GM10248 (cell line): ENCODE measurements at regions not wholly inside any gene's neighbourhood (a gene's known extent, or its start where the extent isn't known, plus 50 kb on each side); places are given as distances from the start of the nearest gene placed in this dataset.

ENCODE experiments used
- CTCF ChIA-PET: fragments of 300-600 bp; sonication (Branson Sonifier 250); formaldehyde crosslinking; extraction: SDS; loops from one replicate; lab custom pipeline; 2021; ENCODE audit warnings: antibody characterized with exemption; lab: Yijun Ruan, JAX
- POLR2A ChIA-PET: fragments of 350-650 bp; sonication (Branson Sonifier 250); formaldehyde crosslinking; extraction: SDS; loops from one replicate; lab custom pipeline; 2020; ENCODE audit warnings: antibody characterized with exemption; lab: Yijun Ruan, JAX
- DNase-seq: peaks from one replicate; pipeline ENCODE4 v3.0.0; 2012; ENCODE audit errors: extremely low spot score
- TF ChIP-seq, protein P1 (sequence below): IDR thresholded peaks from 2 replicates; pipeline ENCODE4 v1.5.1; 2012; ENCODE audit warnings: mild to moderate bottlenecking, low read depth; ENCODE audit errors: extremely low read depth, missing control alignments, control extremely low read depth

DNA sequence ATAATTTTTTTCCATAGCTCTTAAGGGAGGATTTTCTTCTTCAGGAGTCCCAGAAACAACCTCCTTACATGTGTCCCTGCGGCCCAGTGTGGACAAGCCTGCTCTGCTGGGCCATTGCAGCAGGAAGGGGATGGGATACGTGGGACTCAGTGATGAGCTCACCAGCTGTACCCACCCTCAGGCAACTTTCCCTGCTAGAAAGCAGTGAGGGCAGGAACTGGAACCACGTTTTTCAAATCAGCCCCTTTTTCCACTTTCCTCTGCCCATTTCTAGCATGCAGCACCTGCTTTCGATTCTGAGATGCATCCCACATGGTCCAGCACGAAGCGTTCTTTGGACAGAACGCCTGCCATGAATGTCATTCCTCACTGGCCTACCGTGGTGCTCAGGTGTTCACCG, 232.7 kb downstream of the KLF6 start:
- DNase-seq: no peak
- POLR2A ChIA-PET: no interaction called here
- TF ChIP-seq, protein P1, sequence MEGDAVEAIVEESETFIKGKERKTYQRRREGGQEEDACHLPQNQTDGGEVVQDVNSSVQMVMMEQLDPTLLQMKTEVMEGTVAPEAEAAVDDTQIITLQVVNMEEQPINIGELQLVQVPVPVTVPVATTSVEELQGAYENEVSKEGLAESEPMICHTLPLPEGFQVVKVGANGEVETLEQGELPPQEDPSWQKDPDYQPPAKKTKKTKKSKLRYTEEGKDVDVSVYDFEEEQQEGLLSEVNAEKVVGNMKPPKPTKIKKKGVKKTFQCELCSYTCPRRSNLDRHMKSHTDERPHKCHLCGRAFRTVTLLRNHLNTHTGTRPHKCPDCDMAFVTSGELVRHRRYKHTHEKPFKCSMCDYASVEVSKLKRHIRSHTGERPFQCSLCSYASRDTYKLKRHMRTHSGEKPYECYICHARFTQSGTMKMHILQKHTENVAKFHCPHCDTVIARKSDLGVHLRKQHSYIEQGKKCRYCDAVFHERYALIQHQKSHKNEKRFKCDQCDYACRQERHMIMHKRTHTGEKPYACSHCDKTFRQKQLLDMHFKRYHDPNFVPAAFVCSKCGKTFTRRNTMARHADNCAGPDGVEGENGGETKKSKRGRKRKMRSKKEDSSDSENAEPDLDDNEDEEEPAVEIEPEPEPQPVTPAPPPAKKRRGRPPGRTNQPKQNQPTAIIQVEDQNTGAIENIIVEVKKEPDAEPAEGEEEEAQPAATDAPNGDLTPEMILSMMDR: no peak
- CTCF ChIA-PET: no interaction called here

DNA sequence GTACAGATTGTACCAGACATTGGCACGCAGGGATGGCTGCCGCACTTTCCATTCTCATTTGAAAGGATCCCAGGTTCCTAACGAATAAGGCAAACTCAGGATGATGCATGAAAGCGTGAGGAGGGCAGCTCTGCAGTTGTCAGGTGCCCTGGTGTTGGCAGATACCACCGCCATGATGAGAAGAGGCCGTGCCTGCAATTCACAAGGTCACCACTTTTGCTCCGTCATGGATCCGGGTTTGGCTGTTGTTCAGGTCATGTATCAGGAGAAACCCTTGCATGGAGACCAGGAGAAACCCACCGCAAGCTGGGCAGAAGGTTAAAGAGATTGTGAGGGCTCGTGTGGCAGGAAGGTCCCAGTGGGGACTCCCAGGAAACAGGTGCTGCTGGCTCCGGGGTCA, 233.2 kb downstream of the KLF6 start:
- POLR2A ChIA-PET: no interaction called here
- no peak for DNase-seq
- CTCF ChIA-PET: no interaction called here
- TF ChIP-seq, protein P1: no peak

DNA sequence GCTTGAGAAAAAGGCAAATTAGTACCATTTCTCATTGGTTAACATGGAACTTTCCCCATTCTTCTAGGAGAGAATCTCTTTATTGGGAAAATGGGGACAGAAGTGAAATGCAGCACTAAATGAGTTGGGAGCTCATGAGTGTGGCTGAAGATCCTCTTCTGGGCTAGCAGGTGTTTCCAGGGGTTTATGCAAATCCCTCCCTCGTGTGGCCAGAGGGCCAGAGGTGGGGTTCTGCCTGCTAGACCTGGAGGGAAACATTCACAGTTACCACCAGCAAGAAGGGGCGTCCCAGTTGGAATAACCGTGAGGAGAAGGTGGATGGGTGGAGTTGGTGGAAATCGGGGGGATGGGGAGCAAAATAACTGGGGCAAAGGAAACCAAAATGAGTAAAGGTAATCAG, 235.9 kb downstream of the KLF6 start:
- ChIA-PET POLR2A (no interaction called here), CTCF (no interaction called here)
- TF ChIP-seq, protein P1: no peak
- DNase-seq: no peak

DNA sequence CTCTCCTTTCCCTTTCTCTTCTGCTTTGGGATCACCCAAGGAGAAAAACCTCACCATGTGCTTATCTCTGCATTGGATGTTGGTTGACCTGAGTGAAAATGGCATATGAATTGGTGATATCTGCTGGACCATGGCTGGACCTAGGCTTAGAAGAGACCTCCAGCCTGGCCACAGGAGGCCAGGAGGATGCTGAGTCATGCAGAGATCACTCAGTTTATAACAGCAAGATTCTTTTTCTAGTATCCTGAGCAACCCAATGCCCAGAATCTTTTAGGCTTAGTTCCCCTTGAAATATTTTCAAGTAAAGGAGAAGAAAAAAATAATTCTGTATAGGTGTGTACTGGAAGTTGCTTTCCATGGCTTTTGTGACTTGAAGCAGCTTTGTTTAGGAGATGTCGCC, 236.3 kb downstream of the KLF6 start:
- CTCF ChIA-PET: no interaction called here
- DNase-seq: no peak
- TF ChIP-seq, protein P1: no peak
- POLR2A ChIA-PET: no interaction called here

DNA sequence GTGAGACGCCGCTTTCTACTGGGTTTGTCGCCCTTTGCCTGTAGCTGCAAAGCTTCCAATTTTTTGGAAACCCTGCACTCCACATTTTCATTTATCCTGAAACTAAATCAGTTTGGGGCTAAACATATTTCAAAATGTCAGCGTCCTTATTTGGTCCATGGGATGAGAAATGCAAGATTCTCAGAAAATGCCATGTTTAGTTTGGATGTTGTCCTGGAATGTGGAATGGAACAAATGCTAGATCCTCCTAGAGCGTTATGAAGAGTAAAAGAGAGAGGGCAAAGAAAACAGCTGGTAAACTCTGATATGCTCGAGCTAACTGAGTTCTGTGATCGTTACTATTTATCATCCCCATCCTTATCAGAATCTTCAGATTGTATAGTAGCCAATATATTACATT, 236.9 kb downstream of the KLF6 start:
- POLR2A ChIA-PET: no interaction called here
- no peak for DNase-seq
- CTCF ChIA-PET: no interaction called here
- TF ChIP-seq, protein P1: no peak

DNA sequence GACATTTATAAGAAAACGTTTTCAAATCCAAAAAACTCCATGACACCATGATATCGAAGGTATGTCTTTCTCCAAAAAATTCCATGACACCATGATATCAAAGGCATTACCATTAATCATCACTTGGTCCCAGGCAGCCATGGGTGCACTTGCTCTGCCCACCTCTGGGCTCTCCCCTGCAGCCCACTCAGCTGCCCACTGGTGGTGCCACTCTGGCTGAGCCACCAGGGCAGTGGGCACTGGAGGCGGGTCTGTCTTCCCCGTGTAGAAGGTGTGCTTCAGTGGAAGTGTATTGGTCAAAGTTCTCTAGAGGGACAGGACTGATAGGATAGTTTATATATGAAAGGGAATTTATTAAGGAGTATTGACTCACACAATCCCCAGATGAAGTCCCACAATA, 240.4 kb downstream of the KLF6 start:
- TF ChIP-seq, protein P1: no peak
- no peak for DNase-seq
- ChIA-PET POLR2A (no interaction called here), CTCF (no interaction called here)

DNA sequence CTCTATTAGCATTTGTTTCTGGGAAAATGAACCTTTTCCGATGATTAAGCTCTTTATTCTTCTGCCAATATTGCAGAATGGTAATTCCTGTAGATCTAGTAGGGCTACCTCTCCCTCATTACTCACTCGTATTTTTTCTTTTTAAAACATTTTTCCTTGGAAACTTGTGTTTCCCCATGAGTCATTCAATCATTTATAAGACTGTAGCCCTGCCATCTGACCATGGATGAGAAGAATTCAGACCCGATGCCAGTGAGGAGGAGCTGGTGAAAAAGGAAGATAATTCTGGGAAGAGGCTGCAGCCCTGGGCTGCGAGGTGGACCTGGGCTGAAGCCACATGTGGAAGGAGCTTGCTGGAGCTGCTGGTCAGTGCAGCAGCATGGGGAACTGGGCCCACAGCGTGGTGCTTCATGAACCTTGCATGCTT, 242.8 kb downstream of the KLF6 start:
- ChIA-PET POLR2A (no interaction called here), CTCF (no interaction called here)
- DNase-seq: no peak
- TF ChIP-seq, protein P1: no peak
